ENCODE measurements at regions not wholly inside any gene's neighbourhood (a gene's known extent, or its start where the extent isn't known, plus 50 kb on each side); places are given as distances from the start of the nearest gene placed in this dataset.

GRCh38 chr3:104669083-104669482, 697.6 kb upstream of the ALCAM start:
- intact Hi-C loops (cut with micrococcal nuclease): loop anchor here (10.0 kb wide), 1 partner anchor 146 kb away; no protein-coding TSS in a partner anchor
- no TSS peak for BruUV-seq (replicated peaks)
- Mint-ChIP-seq H3K36me3 (ENCODE audit: insufficient read depth, unreplicated experiment) (no peaks in the 10 kb centered on the region), H3K27ac (ENCODE audit: low read depth, unreplicated experiment) (no peak overlapping the region), H3K4me1 (ENCODE audit: insufficient read depth, unreplicated experiment) (no peaks in the 10 kb centered on the region), H3K4me3 (ENCODE audit: unreplicated experiment) (no peak overlapping the region), H3K9me3 (ENCODE audit: unreplicated experiment) (no peaks in the 10 kb centered on the region), H3K27me3 (ENCODE audit: insufficient read depth, unreplicated experiment) (no peaks in the 10 kb centered on the region)
- CTCF ChIA-PET: no interaction called here
- no peak for TF ChIP-seq CTCF (IDR thresholded peaks at IDR 0.05; ENCODE audit: unreplicated experiment)
- POLR2A ChIA-PET: interaction anchor here (1.0 kb wide), 1 partner anchor 10 kb away, joined by 4 read pairs; no protein-coding TSS in a partner anchor
- no peak for DNase-seq (ENCODE audit: unreplicated experiment)

- DNase-seq (ENCODE audit: unreplicated experiment): no peak
- H3K27me3 Mint-ChIP-seq (ENCODE audit: insufficient read depth, unreplicated experiment): no peaks in the 10 kb centered on the region
- no peak overlapping the region for H3K27ac Mint-ChIP-seq (ENCODE audit: low read depth, unreplicated experiment)
- CTCF ChIA-PET: no interaction called here
- BruUV-seq (replicated peaks): no TSS peak
- intact Hi-C loops (cut with micrococcal nuclease): no loop called here
- POLR2A ChIA-PET: no interaction called here
- no peaks in the 10 kb centered on the region for H3K9me3 Mint-ChIP-seq (ENCODE audit: unreplicated experiment)
- H3K36me3 Mint-ChIP-seq (ENCODE audit: insufficient read depth, unreplicated experiment): no peaks in the 10 kb centered on the region
- TF ChIP-seq CTCF (IDR thresholded peaks at IDR 0.05; ENCODE audit: unreplicated experiment): no peak
- H3K4me1 Mint-ChIP-seq (ENCODE audit: insufficient read depth, unreplicated experiment): no peaks in the 10 kb centered on the region
- no peak overlapping the region for H3K4me3 Mint-ChIP-seq (ENCODE audit: unreplicated experiment)
These were observed 694.4 kb upstream of the ALCAM start for GRCh38 chr3:104672331-104672730.

- ChIA-PET POLR2A (no interaction called here), CTCF (no interaction called here)
- TF ChIP-seq CTCF (IDR thresholded peaks at IDR 0.05; ENCODE audit: unreplicated experiment): no peak
- no peaks in the 10 kb centered on the region for H3K27me3 Mint-ChIP-seq (ENCODE audit: insufficient read depth, unreplicated experiment)
- intact Hi-C loops (cut with micrococcal nuclease): no loop called here
- no peaks in the 10 kb centered on the region for H3K9me3 Mint-ChIP-seq (ENCODE audit: unreplicated experiment)
- H3K27ac Mint-ChIP-seq (ENCODE audit: low read depth, unreplicated experiment): no peak overlapping the region
- DNase-seq (ENCODE audit: unreplicated experiment): peak; percentile 1
- H3K4me1 Mint-ChIP-seq (ENCODE audit: insufficient read depth, unreplicated experiment): no peaks in the 10 kb centered on the region
- no peaks in the 10 kb centered on the region for H3K36me3 Mint-ChIP-seq (ENCODE audit: insufficient read depth, unreplicated experiment)
- H3K4me3 Mint-ChIP-seq (ENCODE audit: unreplicated experiment): no peak overlapping the region
- no TSS peak for BruUV-seq (replicated peaks)
These were observed 692.7 kb upstream of the ALCAM start for GRCh38 chr3:104673981-104674380.

DNA sequence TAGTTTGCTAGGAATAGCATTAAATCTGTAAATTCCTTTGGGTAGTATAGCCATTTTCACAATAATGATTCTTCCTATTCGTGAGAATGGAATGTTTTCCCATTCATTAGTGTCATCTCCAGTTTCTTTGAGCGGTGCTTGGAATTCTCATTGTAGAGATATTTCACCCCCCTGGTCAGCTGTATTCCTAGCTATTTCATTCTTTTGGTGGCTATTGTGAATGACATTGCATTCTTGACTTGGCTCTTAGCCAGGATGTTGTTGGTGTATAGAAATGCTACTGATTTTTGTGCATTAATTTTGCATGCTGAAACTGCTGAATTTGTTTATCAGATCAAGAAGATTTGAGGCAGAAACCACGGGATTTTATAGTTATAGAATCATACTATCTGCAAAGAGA, 690.5 kb upstream of the ALCAM start:
- Mint-ChIP-seq H3K27ac (ENCODE audit: low read depth, unreplicated experiment) (no peak overlapping the region), H3K9me3 (ENCODE audit: unreplicated experiment) (no peaks in the 10 kb centered on the region), H3K4me3 (ENCODE audit: unreplicated experiment) (no peak overlapping the region), H3K36me3 (ENCODE audit: insufficient read depth, unreplicated experiment) (no peaks in the 10 kb centered on the region), H3K4me1 (ENCODE audit: insufficient read depth, unreplicated experiment) (no peaks in the 10 kb centered on the region), H3K27me3 (ENCODE audit: insufficient read depth, unreplicated experiment) (no peaks in the 10 kb centered on the region)
- ChIA-PET CTCF (no interaction called here), POLR2A (no interaction called here)
- intact Hi-C loops (cut with micrococcal nuclease): no loop called here
- DNase-seq (ENCODE audit: unreplicated experiment): no peak
- no peak for TF ChIP-seq CTCF (IDR thresholded peaks at IDR 0.05; ENCODE audit: unreplicated experiment)
- BruUV-seq (replicated peaks): no TSS peak
